GM21447 (cell line): ENCODE measurements at regions not wholly inside any gene's neighbourhood (a gene's known extent, or its start where the extent isn't known, plus 50 kb on each side); places are given as distances from the start of the nearest gene placed in this dataset.

Experiments
- ATAC-seq: cut with Tn5 transposase; IDR thresholded peaks from one replicate; pipeline ENCODE4 v1.9.1; 2021; ENCODE audit not compliant: unreplicated experiment

GRCh38 chr20:56922497-56922896 is 293.4 kb downstream of the TFAP2C start:
- ATAC-seq: no peak

GRCh38 chr20:56924292-56925081 is 295.4 kb downstream of the TFAP2C start:
- no peak for ATAC-seq

GRCh38 chr20:56925082-56925830 is 296.1 kb downstream of the TFAP2C start:
- ATAC-seq: no peak

GRCh38 chr20:56925831-56926170 is 296.7 kb downstream of the TFAP2C start:
- ATAC-seq: no peak

GRCh38 chr20:56926501-56926900 is 297.4 kb downstream of the TFAP2C start:
- ATAC-seq: no peak

- no peak for ATAC-seq
These were observed 298.0 kb downstream of the TFAP2C start for GRCh38 chr20:56927127-56927526.

- no peak for ATAC-seq
These were observed 298.9 kb downstream of the TFAP2C start for GRCh38 chr20:56928007-56928406.

- no peak for ATAC-seq
These were observed 300.5 kb downstream of the TFAP2C start for GRCh38 chr20:56929606-56930005.

- ATAC-seq: no peak
These were observed 301.8 kb downstream of the TFAP2C start for GRCh38 chr20:56930876-56931275.

GRCh38 chr20:56932575-56933330 is 303.6 kb downstream of the TFAP2C start:
- no peak for ATAC-seq

GRCh38 chr20:56933331-56933698 is 304.2 kb downstream of the TFAP2C start:
- no peak for ATAC-seq

- no peak for ATAC-seq
These were observed 305.8 kb downstream of the TFAP2C start for GRCh38 chr20:56934888-56935287.

- ATAC-seq: no peak
These were observed 311.4 kb downstream of the TFAP2C start for GRCh38 chr20:56940466-56940865.

GRCh38 chr20:56941101-56941686 is 312.1 kb downstream of the TFAP2C start:
- no peak for ATAC-seq

- ATAC-seq: no peak
These were observed 315.1 kb downstream of the TFAP2C start for GRCh38 chr20:56943946-56944945.

GRCh38 chr20:56945057-56945456 is 316.0 kb downstream of the TFAP2C start:
- no peak for ATAC-seq

GRCh38 chr20:56945901-56946300 is 316.8 kb downstream of the TFAP2C start:
- no peak for ATAC-seq

- no peak for ATAC-seq
These were observed 317.1 kb downstream of the BMP7 start for GRCh38 chr20:56949318-56949717.

- no peak for ATAC-seq
These were observed 314.0 kb downstream of the BMP7 start for GRCh38 chr20:56952258-56953047.
